Neural cell (in vitro differentiated cells): ENCODE measurements at regions not wholly inside any gene's neighbourhood (a gene's known extent, or its start where the extent isn't known, plus 50 kb on each side); places are given as distances from the start of the nearest gene placed in this dataset.

Experiments used
- H2AFZ ChIP-seq: fragments of 200-600, 300-800 bp; sonication (generic), shearing (Covaris generic); 2 replicates; pipeline ENCODE4 v1.6.0; 2014; ENCODE audit warnings: low read depth, mild to moderate bottlenecking, antibody characterized with exemption, low read length, moderate library complexity
- H3F3A ChIP-seq: fragments of 200-600 bp; shearing (Covaris generic); 2 replicates; pipeline ENCODE4 v1.6.1; 2016; ENCODE audit warnings: mild to moderate bottlenecking, moderate library complexity, mixed read lengths, antibody characterized with exemption, low read length; ENCODE audit not compliant: insufficient read depth, poor library complexity, severe bottlenecking
- H3K27ac ChIP-seq: fragments of 200-600, 300-800 bp; sonication (generic), shearing (Covaris generic); 2 replicates; pipeline ENCODE4 v1.5.1; 2014; ENCODE audit warnings: mild to moderate bottlenecking, low read length, moderate library complexity
- H3K27me3 ChIP-seq: fragments of 300-800, 200-600 bp; sonication (generic), shearing (Covaris generic); 2 replicates; pipeline ENCODE4 v1.6.0; 2014; ENCODE audit warnings: mild to moderate bottlenecking, low read depth, low read length, moderate library complexity; ENCODE audit not compliant: insufficient read depth
- H3K36me3 ChIP-seq: fragments of 300-800, 200-600 bp; sonication (generic), shearing (Covaris generic); 2 replicates; pipeline ENCODE4 v1.5.1; 2014; ENCODE audit warnings: mild to moderate bottlenecking, antibody characterized with exemption, low read length, moderate library complexity; ENCODE audit not compliant: insufficient read depth
- H3K4me2 ChIP-seq: fragments of 300-800, 200-600 bp; sonication (generic), shearing (Covaris generic); 2 replicates; pipeline ENCODE4 v1.6.0; 2014; ENCODE audit warnings: mild to moderate bottlenecking, low read length
- H3K4me3 ChIP-seq: fragments of 300-800, 200-600 bp; sonication (generic), shearing (Covaris generic); 2 replicates; pipeline ENCODE4 v1.5.1; 2014; ENCODE audit warnings: mild to moderate bottlenecking, low read length, moderate library complexity
- H3K79me2 ChIP-seq: fragments of 200-600 bp; shearing (Covaris generic); replicated peaks from 2 replicates; pipeline ENCODE4 v1.6.0; 2014; ENCODE audit warnings: mild to moderate bottlenecking, low read length, moderate library complexity; ENCODE audit not compliant: insufficient read depth
- H3K9ac ChIP-seq: fragments of 300-800, 200-600 bp; sonication (generic), shearing (Covaris generic); 2 replicates; pipeline ENCODE4 v1.6.1; 2016; ENCODE audit warnings: mild to moderate bottlenecking, low read length, mixed read lengths
- H3K9me2 ChIP-seq: fragments of 200-600 bp; shearing (Covaris generic); 2 replicates; pipeline ENCODE4 v1.6.1; 2016; ENCODE audit warnings: mild to moderate bottlenecking, low read length, mixed read lengths; ENCODE audit not compliant: insufficient read depth
- H3K9me3 ChIP-seq: fragments of 200-600, 300-800 bp; sonication (generic), shearing (Covaris generic); 2 replicates; pipeline ENCODE4 v1.6.1; 2016; ENCODE audit warnings: mild to moderate bottlenecking, mixed run types, low read length, moderate library complexity, mixed read lengths
- H4K20me1 ChIP-seq: fragments of 200-600 bp; shearing (Covaris generic); 2 replicates; pipeline ENCODE4 v1.6.1; 2016; ENCODE audit warnings: mild to moderate bottlenecking, mixed run types; ENCODE audit not compliant: insufficient read depth
- CTCF ChIP-seq: fragments of 450-650 bp; IDR thresholded peaks from 2 replicates; pipeline ENCODE4 v1.5.1; 2014; ENCODE audit warnings: antibody characterized with exemption, mild to moderate bottlenecking, moderate library complexity; ENCODE audit not compliant: poor library complexity, severe bottlenecking
- EP300 ChIP-seq: fragments of 450-650 bp; conservative IDR thresholded peaks from 2 replicates; pipeline ENCODE4 v1.6.1; 2014; ENCODE audit warnings: antibody characterized with exemption, mild to moderate bottlenecking, moderate library complexity; ENCODE audit not compliant: poor library complexity, severe bottlenecking
- EZH2 ChIP-seq: fragments of 200-600, 300-800 bp; shearing (Covaris generic), sonication (generic); IDR thresholded peaks from 2 replicates; pipeline ENCODE4 v1.6.1; 2014; ENCODE audit warnings: antibody characterized with exemption, low read length, borderline replicate concordance, mild to moderate bottlenecking; ENCODE audit not compliant: insufficient read depth, poor library complexity, severe bottlenecking
- MXI1 ChIP-seq: fragments of 450-650 bp; conservative IDR thresholded peaks from 2 replicates; pipeline ENCODE4 v1.6.1; 2014; ENCODE audit warnings: antibody characterized with exemption, mild to moderate bottlenecking; ENCODE audit not compliant: poor library complexity, severe bottlenecking
- POLR2AphosphoS5 ChIP-seq: IDR thresholded peaks from 2 replicates; pipeline ENCODE4 v1.6.1; 2012
- RAD21 ChIP-seq: fragments of 450-650 bp; conservative IDR thresholded peaks from 2 replicates; pipeline ENCODE4 v1.6.1; 2014; ENCODE audit warnings: antibody characterized with exemption, mild to moderate bottlenecking, moderate library complexity
- REST ChIP-seq: IDR thresholded peaks from 2 replicates; pipeline ENCODE4 v1.6.1; 2012; ENCODE audit warnings: borderline replicate concordance
- SMC3 ChIP-seq: fragments of 450-650 bp; conservative IDR thresholded peaks from 2 replicates; pipeline ENCODE4 v1.6.1; 2014; ENCODE audit warnings: antibody characterized with exemption, mild to moderate bottlenecking, moderate library complexity; ENCODE audit not compliant: poor library complexity
- TAF1 ChIP-seq: IDR thresholded peaks from 2 replicates; pipeline ENCODE4 v1.6.1; 2012; ENCODE audit warnings: low read depth

GRCh38 chr6:147991961-147992360, 350.7 kb upstream of the SASH1 start:
- Histone ChIP-seq H3K9me3 (peaks cover 5% of the 10 kb centered on the region), H3K9me2 (no peaks in the 10 kb centered on the region), H3K27me3 (no peaks in the 10 kb centered on the region), H3K36me3 (no peaks in the 10 kb centered on the region), H4K20me1 (no peaks in the 10 kb centered on the region), H2AFZ (no peak overlapping the region), H3K79me2 (no peaks in the 10 kb centered on the region), H3K9ac (no peak overlapping the region), H3K4me3 (no peak overlapping the region), H3K27ac (no peak overlapping the region), H3F3A (peaks cover 4% of the 10 kb centered on the region), H3K4me2 (no peak overlapping the region)
- TF ChIP-seq POLR2AphosphoS5 = no peak
- TF ChIP-seq REST = no peak
- TF ChIP-seq EP300 = no peak
- TF ChIP-seq CTCF = no peak
- no peak for TF ChIP-seq TAF1
- TF ChIP-seq SMC3 = no peak
- no peak for TF ChIP-seq EZH2

GRCh38 chr6:147999001-147999540, 343.6 kb upstream of the SASH1 start:
- TF ChIP-seq EZH2 = no peak
- TF ChIP-seq SMC3 = no peak
- TF ChIP-seq REST = no peak
- TF ChIP-seq MXI1 = no peak
- TF ChIP-seq TAF1 = no peak
- no peak for TF ChIP-seq CTCF
- TF ChIP-seq POLR2AphosphoS5 = no peak
- TF ChIP-seq RAD21 = no peak
- no peak for TF ChIP-seq EP300

More at GRCh38 chr6:147999001-147999540, 343.6 kb upstream of the SASH1 start:
- H3K9ac ChIP-seq = no peak overlapping the region
- H3K9me2 ChIP-seq = no peaks in the 10 kb centered on the region
- H3F3A ChIP-seq = no peaks in the 10 kb centered on the region
- H3K79me2 ChIP-seq = no peaks in the 10 kb centered on the region
- H3K27me3 ChIP-seq = no peaks in the 10 kb centered on the region
- H3K36me3 ChIP-seq = no peaks in the 10 kb centered on the region
- no peak overlapping the region for H3K4me2 ChIP-seq
- H3K27ac ChIP-seq = no peak overlapping the region
- no peak overlapping the region for H2AFZ ChIP-seq
- no peak overlapping the region for H3K4me3 ChIP-seq
- no peaks in the 10 kb centered on the region for H3K9me3 ChIP-seq
- H4K20me1 ChIP-seq = no peaks in the 10 kb centered on the region
